Activated gamma-delta T cell treated with Interleukin-2 at 50 U/mL for 16 hours (primary cell): ENCODE measurements at regions not wholly inside any gene's neighbourhood (a gene's known extent, or its start where the extent isn't known, plus 50 kb on each side); places are given as distances from the start of the nearest gene placed in this dataset.
"Not testable (repeated sequence)": the region's sequence is repeated elsewhere in the genome, so short reads cannot be mapped to it uniquely, and the experiment has no call there.

Experiments used
- DNase-seq: peaks from one replicate; pipeline ENCODE4 v3.0.0-alpha.2; 2020

- DNase-seq = no peak
These were observed 268.3 kb upstream of the OR4E1 start for GRCh38 chr14:21941885-21942284.

GRCh38 chr14:21940887-21941856 lies 267.6 kb upstream of the OR4E1 start:
- DNase-seq = peak; percentile 10

- DNase-seq = no peak
These were observed 266.2 kb upstream of the OR4E1 start for GRCh38 chr14:21939836-21940235.

GRCh38 chr14:21937996-21938395 lies 264.4 kb upstream of the OR4E1 start:
- DNase-seq = no peak

GRCh38 chr14:21933681-21934080 lies 260.1 kb upstream of the OR4E1 start:
- no peak for DNase-seq

GRCh38 chr14:21924479-21924878 lies 250.9 kb upstream of the OR4E1 start:
- DNase-seq = peak; percentile 74

- DNase-seq = peak; percentile 44
These were observed 250.2 kb upstream of the OR4E1 start for GRCh38 chr14:21923820-21924219.

GRCh38 chr14:21921453-21921852 lies 247.8 kb upstream of the OR4E1 start:
- no peak for DNase-seq

- peak; percentile 68 for DNase-seq
These were observed 244.2 kb upstream of the OR4E1 start for GRCh38 chr14:21917699-21918436.

GRCh38 chr14:21915826-21916225 lies 242.2 kb upstream of the OR4E1 start:
- no peak for DNase-seq

- peak; percentile 80 for DNase-seq
These were observed 240.1 kb upstream of the OR4E1 start for GRCh38 chr14:21913759-21914158.

- DNase-seq = no peak
These were observed 238.7 kb upstream of the OR4E1 start for GRCh38 chr14:21912367-21912766.

GRCh38 chr14:21911877-21912276 lies 238.3 kb upstream of the OR4E1 start:
- no peak for DNase-seq

GRCh38 chr14:21910260-21910659 lies 236.6 kb upstream of the OR4E1 start:
- DNase-seq = no peak

GRCh38 chr14:21902561-21903181 lies 229.1 kb upstream of the OR4E1 start:
- DNase-seq = peak; percentile 29

GRCh38 chr14:21894898-21895194 lies 221.2 kb upstream of the OR4E1 start:
- DNase-seq = not testable (repeated sequence)

GRCh38 chr14:21894003-21894897 lies 220.6 kb upstream of the OR4E1 start:
- DNase-seq = peak; percentile 40

- DNase-seq = no peak
These were observed 218.3 kb upstream of the OR4E1 start for GRCh38 chr14:21891921-21892320.

- no peak for DNase-seq
These were observed 211.4 kb upstream of the OR4E1 start for GRCh38 chr14:21884995-21885394.

GRCh38 chr14:21882226-21882625 lies 208.6 kb upstream of the OR4E1 start:
- no peak for DNase-seq

- DNase-seq = no peak
These were observed 207.3 kb upstream of the OR4E1 start for GRCh38 chr14:21880918-21881317.

- no peak for DNase-seq
These were observed 202.2 kb upstream of the OR4E1 start for GRCh38 chr14:21875791-21876190.

GRCh38 chr14:21874946-21875345 lies 201.3 kb upstream of the OR4E1 start:
- DNase-seq = peak; percentile 7
